GM12878 (cell line): ENCODE measurements at regions not wholly inside any gene's neighbourhood (a gene's known extent, or its start where the extent isn't known, plus 50 kb on each side); places are given as distances from the start of the nearest gene placed in this dataset.
"Not testable (repeated sequence)": the region's sequence is repeated elsewhere in the genome, so short reads cannot be mapped to it uniquely, and the experiment has no call there.

Source experiments
- ATAC-seq: fragments of 200-7000 bp; cut with Tn5 transposase; 3 replicates; pipeline ENCODE4 v1.9.1; 2020; ENCODE audit warnings: mild to moderate bottlenecking, moderate library complexity
- BruUV-seq: library from RNA; stranded (reverse); fragments of 400-500 nt; replicated peaks from 2 replicates; lab custom pipeline; 2021; lab: Mats Ljungman, UMichigan
- CTCF ChIA-PET: fragments of 300-600 bp; sonication (Branson Sonifier 250); formaldehyde crosslinking; extraction: SDS; loops from one replicate; lab custom pipeline; 2021; ENCODE audit warnings: inconsistent platforms; lab: Yijun Ruan, JAX
- POLR2A ChIA-PET: fragments of 350-600 bp; formaldehyde crosslinking; extraction: SDS; loops from one replicate; lab custom pipeline; 2021; ENCODE audit warnings: inconsistent platforms; lab: Charles Lee
- RAD21 ChIA-PET: fragments of 300-600 bp; sonication (Branson Sonifier 250); formaldehyde crosslinking; loops from one replicate; lab custom pipeline; 2023; ENCODE audit warnings: antibody characterized with exemption; ENCODE audit not compliant: unreplicated experiment; lab: Charles Lee
- SMC1A ChIA-PET: fragments of 300-600 bp; sonication (Branson Sonifier 250); formaldehyde crosslinking; loops from one replicate; lab custom pipeline; 2023; ENCODE audit not compliant: unreplicated experiment, uncharacterized antibody; lab: Charles Lee
- DNase-seq: peaks from one replicate; pipeline ENCODE4 v3.0.0-alpha.2; 2011; ENCODE audit warnings: low read depth, low spot score
- FAIRE-seq: peaks from 3 replicates; lab custom pipeline; 2011; peaks lifted over from hg19 to GRCh38; lab: Jason Lieb, UNC
- H2AFZ ChIP-seq: 2 replicates; pipeline ENCODE4 v1.6.0; 2011; ENCODE audit warnings: low read depth, low read length, control low read depth; ENCODE audit not compliant: control insufficient read depth
- H3K27ac ChIP-seq: 2 replicates; pipeline ENCODE4 v1.5.1; 2011; ENCODE audit warnings: control low read depth; ENCODE audit not compliant: control insufficient read depth, insufficient read depth
- H3K27me3 ChIP-seq, 2 experiments: replicated peaks in 1 of 2; 2 replicates each; pipeline versions ENCODE4 v1.6.0 to v1.6.1; 2011; ENCODE audit warnings: low read length in 1 of 2; ENCODE audit not compliant: control insufficient read depth in 2 of 2, insufficient read depth in 2 of 2
- H3K36me3 ChIP-seq, 2 experiments: 2 replicates each; pipeline ENCODE4 v1.5.1; 2011; ENCODE audit warnings: low read length in 1 of 2; ENCODE audit not compliant: control insufficient read depth in 2 of 2, insufficient read depth in 2 of 2
- H3K4me1 ChIP-seq: 2 replicates; pipeline ENCODE4 v1.6.1; 2011; ENCODE audit warnings: mild to moderate bottlenecking, low read length, moderate library complexity, mixed read lengths; ENCODE audit not compliant: control insufficient read depth, insufficient read depth
- H3K4me2 ChIP-seq: 2 replicates; pipeline ENCODE4 v1.6.0; 2011; ENCODE audit warnings: control low read depth; ENCODE audit not compliant: control insufficient read depth, insufficient read depth
- H3K4me3 ChIP-seq: fragments of 200-600 bp; sonication (generic); 2 replicates; pipeline ENCODE4 v1.5.1; 2016
- H3K79me2 ChIP-seq: 2 replicates; pipeline ENCODE4 v1.6.0; 2011; ENCODE audit warnings: low read length; ENCODE audit not compliant: control insufficient read depth, insufficient read depth
- H3K9ac ChIP-seq: 2 replicates; pipeline ENCODE4 v1.8.0; 2011; ENCODE audit warnings: low read length, control low read depth, mixed read lengths; ENCODE audit not compliant: control insufficient read depth, insufficient read depth
- H3K9me3 ChIP-seq: replicated peaks from 3 replicates; pipeline ENCODE4 v1.5.1; 2011; ENCODE audit warnings: mild to moderate bottlenecking, low read length; ENCODE audit not compliant: control insufficient read depth, insufficient read depth
- H4K20me1 ChIP-seq: 2 replicates; pipeline ENCODE4 v1.6.0; 2011; ENCODE audit not compliant: control insufficient read depth, insufficient read depth
- FOS ChIP-seq: IDR thresholded peaks from 3 replicates; pipeline ENCODE4 v1.6.1; 2011; ENCODE audit warnings: borderline replicate concordance; ENCODE audit not compliant: insufficient read length; ENCODE audit errors: extremely low read depth
- WGBS: methylation state at CpG from one replicate; pipeline ENCODE4 v1.1.6; 2016; ENCODE audit warnings: low lambda C conversion rate; ENCODE audit not compliant: insufficient replicate concordance, insufficient coverage; ENCODE audit errors: missing lambda C conversion rate; 5-methylcytosine and 5-hydroxymethylcytosine counted together
- in situ Hi-C: fragments of 300-500 bp; cut with MboI; formaldehyde crosslinking; loops from 9 replicates; pipeline ENCODE4 v1.14.3; 2018; ENCODE audit warnings: mixed read lengths
- intact Hi-C: fragments of 100-400 bp; cut with micrococcal nuclease; formaldehyde crosslinking; loops from one replicate; pipeline ENCODE4 v1.14.2; 2022; ENCODE audit not compliant: unreplicated experiment
- TF ChIP-seq, protein P1 (sequence below): fragments of 450-650 bp; IDR thresholded peaks from 2 replicates; pipeline ENCODE4 v1.6.1; 2016; ENCODE audit warnings: mild to moderate bottlenecking, moderate library complexity, borderline replicate concordance
- TF ChIP-seq, protein P2 (sequence below): fragments of 450-650 bp; conservative IDR thresholded peaks from 2 replicates; pipeline ENCODE4 v1.6.1; 2017; ENCODE audit warnings: mild to moderate bottlenecking, moderate library complexity

DNA sequence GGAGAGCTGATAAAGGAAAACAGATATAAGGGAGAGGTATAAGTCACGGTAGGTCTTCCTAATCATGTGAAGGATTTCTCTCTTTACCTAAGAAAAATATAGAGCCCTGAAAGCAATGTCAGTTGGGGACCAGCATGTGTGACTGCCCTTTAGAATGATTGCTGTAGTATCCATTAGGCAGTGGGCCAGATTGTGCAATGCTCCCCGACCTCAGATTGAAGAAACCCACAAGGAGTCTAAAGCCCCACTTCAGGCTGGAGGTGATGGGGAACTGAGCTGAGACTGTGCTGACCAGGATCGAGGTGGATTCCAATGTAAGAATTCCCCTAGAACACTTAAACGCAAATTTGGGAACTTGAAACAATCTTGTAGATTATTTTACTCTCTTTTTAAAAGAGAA, 614.4 kb downstream of the LIG4 start (continued):
- TF ChIP-seq, protein P1, sequence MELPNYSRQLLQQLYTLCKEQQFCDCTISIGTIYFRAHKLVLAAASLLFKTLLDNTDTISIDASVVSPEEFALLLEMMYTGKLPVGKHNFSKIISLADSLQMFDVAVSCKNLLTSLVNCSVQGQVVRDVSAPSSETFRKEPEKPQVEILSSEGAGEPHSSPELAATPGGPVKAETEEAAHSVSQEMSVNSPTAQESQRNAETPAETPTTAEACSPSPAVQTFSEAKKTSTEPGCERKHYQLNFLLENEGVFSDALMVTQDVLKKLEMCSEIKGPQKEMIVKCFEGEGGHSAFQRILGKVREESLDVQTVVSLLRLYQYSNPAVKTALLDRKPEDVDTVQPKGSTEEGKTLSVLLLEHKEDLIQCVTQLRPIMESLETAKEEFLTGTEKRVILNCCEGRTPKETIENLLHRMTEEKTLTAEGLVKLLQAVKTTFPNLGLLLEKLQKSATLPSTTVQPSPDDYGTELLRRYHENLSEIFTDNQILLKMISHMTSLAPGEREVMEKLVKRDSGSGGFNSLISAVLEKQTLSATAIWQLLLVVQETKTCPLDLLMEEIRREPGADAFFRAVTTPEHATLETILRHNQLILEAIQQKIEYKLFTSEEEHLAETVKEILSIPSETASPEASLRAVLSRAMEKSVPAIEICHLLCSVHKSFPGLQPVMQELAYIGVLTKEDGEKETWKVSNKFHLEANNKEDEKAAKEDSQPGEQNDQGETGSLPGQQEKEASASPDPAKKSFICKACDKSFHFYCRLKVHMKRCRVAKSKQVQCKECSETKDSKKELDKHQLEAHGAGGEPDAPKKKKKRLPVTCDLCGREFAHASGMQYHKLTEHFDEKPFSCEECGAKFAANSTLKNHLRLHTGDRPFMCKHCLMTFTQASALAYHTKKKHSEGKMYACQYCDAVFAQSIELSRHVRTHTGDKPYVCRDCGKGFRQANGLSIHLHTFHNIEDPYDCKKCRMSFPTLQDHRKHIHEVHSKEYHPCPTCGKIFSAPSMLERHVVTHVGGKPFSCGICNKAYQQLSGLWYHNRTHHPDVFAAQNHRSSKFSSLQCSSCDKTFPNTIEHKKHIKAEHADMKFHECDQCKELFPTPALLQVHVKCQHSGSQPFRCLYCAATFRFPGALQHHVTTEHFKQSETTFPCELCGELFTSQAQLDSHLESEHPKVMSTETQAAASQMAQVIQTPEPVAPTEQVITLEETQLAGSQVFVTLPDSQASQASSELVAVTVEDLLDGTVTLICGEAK, result no peak
- TF ChIP-seq, protein P2, sequence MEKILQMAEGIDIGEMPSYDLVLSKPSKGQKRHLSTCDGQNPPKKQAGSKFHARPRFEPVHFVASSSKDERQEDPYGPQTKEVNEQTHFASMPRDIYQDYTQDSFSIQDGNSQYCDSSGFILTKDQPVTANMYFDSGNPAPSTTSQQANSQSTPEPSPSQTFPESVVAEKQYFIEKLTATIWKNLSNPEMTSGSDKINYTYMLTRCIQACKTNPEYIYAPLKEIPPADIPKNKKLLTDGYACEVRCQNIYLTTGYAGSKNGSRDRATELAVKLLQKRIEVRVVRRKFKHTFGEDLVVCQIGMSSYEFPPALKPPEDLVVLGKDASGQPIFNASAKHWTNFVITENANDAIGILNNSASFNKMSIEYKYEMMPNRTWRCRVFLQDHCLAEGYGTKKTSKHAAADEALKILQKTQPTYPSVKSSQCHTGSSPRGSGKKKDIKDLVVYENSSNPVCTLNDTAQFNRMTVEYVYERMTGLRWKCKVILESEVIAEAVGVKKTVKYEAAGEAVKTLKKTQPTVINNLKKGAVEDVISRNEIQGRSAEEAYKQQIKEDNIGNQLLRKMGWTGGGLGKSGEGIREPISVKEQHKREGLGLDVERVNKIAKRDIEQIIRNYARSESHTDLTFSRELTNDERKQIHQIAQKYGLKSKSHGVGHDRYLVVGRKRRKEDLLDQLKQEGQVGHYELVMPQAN, result no peak
- no peak for TF ChIP-seq FOS
- TF ChIP-seq, all 136 proteins: peak for 0

DNA sequence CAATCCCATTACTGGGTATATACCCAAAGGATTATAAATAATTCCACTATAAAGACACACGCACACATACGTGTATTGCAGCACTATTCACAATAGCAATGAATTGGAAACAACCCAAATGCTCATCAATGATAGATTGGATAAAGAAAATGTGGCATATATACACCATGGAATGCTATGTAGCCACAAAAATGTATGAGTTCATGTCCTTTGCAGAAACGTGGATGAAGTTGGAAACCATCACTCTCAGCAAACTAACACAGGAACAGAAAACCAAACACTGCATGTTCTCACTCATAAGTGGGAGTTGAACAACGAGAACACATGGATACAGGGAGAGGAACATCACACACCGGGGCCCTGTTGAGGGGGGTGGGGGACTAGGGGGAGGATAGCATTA, 619.0 kb downstream of the LIG4 start:
- H3K4me2 ChIP-seq, in situ Hi-C loops, BruUV-seq, DNase-seq, intact Hi-C loops, H3K9ac ChIP-seq, H3K27me3 ChIP-seq, H3K36me3 ChIP-seq, CTCF ChIA-PET, H3K79me2 ChIP-seq, ATAC-seq, POLR2A ChIA-PET, RAD21 ChIA-PET, H3K27ac ChIP-seq, FAIRE-seq, H3K4me3 ChIP-seq, H4K20me1 ChIP-seq, H3K4me1 ChIP-seq, H3K9me3 ChIP-seq, H2AFZ ChIP-seq, SMC1A ChIA-PET: not testable (repeated sequence)
- WGBS, result 21% methylated on average over 5 of the region's 5 CpGs
